Right atrium auricular region (tissue), 2 donors: ENCODE measurements at regions not wholly inside any gene's neighbourhood (a gene's known extent, or its start where the extent isn't known, plus 50 kb on each side); places are given as distances from the start of the nearest gene placed in this dataset.
"Not testable (repeated sequence)": the region's sequence is repeated elsewhere in the genome, so short reads cannot be mapped to it uniquely, and the experiment has no call there.

Experiments used
- DNase-seq: peaks from one replicate; pipeline ENCODE4 v3.0.0-alpha.2; 2019; ENCODE audit warnings: low spot score
- H3K27ac ChIP-seq, 2 donors: fragments of 200-600 bp; sonication (generic); 1 replicate in 1 of 2; 2 replicates in 1 of 2; pipeline ENCODE4 v1.5.1; 2016 to 2019
- H3K27me3 ChIP-seq, 2 donors: fragments of 200-600 bp; sonication (generic); one replicate each; pipeline versions ENCODE4 v1.5.1 to v1.6.0; 2017 to 2019
- H3K36me3 ChIP-seq: fragments of 200-600 bp; sonication (generic); one replicate; pipeline ENCODE4 v1.5.1; 2016
- H3K4me1 ChIP-seq, 2 donors: fragments of 200-600 bp; sonication (generic); one replicate each; pipeline versions ENCODE4 v1.5.1 to v1.6.0; 2017 to 2019
- H3K4me3 ChIP-seq, 2 donors: fragments of 200-600 bp; sonication (generic); 1 replicate in 1 of 2; 2 replicates in 1 of 2; pipeline ENCODE4 v1.5.1; 2017 to 2019; ENCODE audit warnings: mild to moderate bottlenecking in 1 of 2, moderate library complexity in 1 of 2
- H3K9me3 ChIP-seq, 2 donors: fragments of 200-600 bp; sonication (generic); one replicate each; pipeline ENCODE4 v1.5.1; 2019
- CTCF ChIP-seq, 2 donors: fragments of 200-600 bp; sonication (generic); IDR thresholded peaks; one replicate each; pipeline ENCODE4 v1.5.1; 2019; ENCODE audit warnings: antibody characterized with exemption in 2 of 2

DNA sequence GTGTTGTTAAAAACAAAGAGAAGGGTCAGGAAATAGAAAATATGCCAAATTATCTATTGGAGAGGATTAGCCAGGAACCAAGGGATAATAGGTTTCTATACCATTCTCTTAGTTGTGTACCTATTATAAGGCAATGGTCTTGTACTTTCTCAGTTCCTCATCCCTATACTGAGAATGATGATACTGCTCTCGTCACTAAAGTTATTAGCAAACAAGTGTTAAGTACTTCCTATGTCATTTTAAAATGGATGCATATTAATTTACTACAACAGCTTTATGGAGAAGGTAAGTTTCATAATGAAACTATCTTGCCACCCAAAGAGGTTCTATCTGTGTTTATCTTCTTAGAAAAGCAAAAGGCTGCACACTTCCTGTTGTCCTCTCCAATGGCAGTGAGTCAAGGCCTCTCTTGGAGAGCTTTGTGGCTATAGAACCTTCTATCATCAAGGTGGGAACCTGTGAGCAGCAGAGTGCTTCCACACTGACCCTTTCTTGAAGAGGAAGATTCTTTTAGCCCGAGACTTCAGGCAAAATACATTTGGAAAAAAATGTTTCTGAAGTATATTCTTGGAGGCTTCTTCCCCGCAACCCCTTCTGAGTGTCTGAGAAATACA is 460.7 kb upstream of the FANCL start:
- TF ChIP-seq CTCF (IDR thresholded peaks at IDR 0.05) = no peak
- no peak overlapping the region for H3K27ac ChIP-seq
- no peaks in the 10 kb centered on the region for H3K27me3 ChIP-seq
- no peak for DNase-seq
- no peak overlapping the region for H3K4me3 ChIP-seq
- H3K36me3 ChIP-seq = no peaks in the 10 kb centered on the region
- H3K9me3 ChIP-seq = no peaks in the 10 kb centered on the region
- H3K4me1 ChIP-seq = no peaks in the 10 kb centered on the region

GRCh38 chr2:58700591-58700990 is 459.5 kb upstream of the FANCL start:
- Histone ChIP-seq H3K4me1 (no peaks in the 10 kb centered on the region), H3K9me3 (no peaks in the 10 kb centered on the region), H3K27me3 (no peaks in the 10 kb centered on the region), H3K36me3 (no peaks in the 10 kb centered on the region), H3K4me3 (no peak overlapping the region), H3K27ac (no peak overlapping the region)
- DNase-seq = no peak
- no peak for TF ChIP-seq CTCF (IDR thresholded peaks at IDR 0.05)

GRCh38 chr2:58699411-58699810 is 458.3 kb upstream of the FANCL start:
- TF ChIP-seq CTCF (IDR thresholded peaks at IDR 0.05) = no peak
- Histone ChIP-seq H3K27ac (no peak overlapping the region), H3K4me1 (no peaks in the 10 kb centered on the region), H3K4me3 (no peak overlapping the region), H3K36me3 (no peaks in the 10 kb centered on the region), H3K27me3 (no peaks in the 10 kb centered on the region), H3K9me3 (no peaks in the 10 kb centered on the region)
- DNase-seq = no peak

GRCh38 chr2:58698620-58699019 is 457.5 kb upstream of the FANCL start:
- Histone ChIP-seq H3K27ac (no peak overlapping the region), H3K27me3 (no peaks in the 10 kb centered on the region), H3K36me3 (no peaks in the 10 kb centered on the region), H3K4me3 (no peak overlapping the region), H3K9me3 (no peaks in the 10 kb centered on the region), H3K4me1 (no peaks in the 10 kb centered on the region)
- no peak for TF ChIP-seq CTCF (IDR thresholded peaks at IDR 0.05)
- DNase-seq = no peak

GRCh38 chr2:58694114-58694513 is 453.0 kb upstream of the FANCL start:
- H3K4me3 ChIP-seq, H3K27ac ChIP-seq, H3K9me3 ChIP-seq, H3K27me3 ChIP-seq, H3K36me3 ChIP-seq, H3K4me1 ChIP-seq, DNase-seq: not testable (repeated sequence)

DNA sequence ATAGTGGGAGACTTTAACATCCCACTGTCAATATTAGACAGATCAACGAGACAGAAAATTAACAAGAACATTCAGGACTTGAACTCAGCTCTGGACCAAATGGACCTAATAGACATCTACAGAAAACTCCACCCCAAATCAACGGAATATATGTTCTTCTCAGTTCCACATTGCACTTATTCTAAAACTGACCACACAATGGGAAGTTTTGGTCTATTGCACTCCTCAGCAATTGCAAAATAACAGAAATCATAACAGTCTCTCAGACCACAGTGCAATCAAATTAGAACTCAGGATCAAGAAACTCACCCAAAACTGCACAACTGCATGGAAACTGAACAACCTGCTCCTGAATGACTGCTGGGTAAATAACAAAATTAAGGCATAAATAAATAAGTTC is 449.9 kb upstream of the FANCL start:
- not testable (repeated sequence) for H3K4me1 ChIP-seq, H3K27ac ChIP-seq, H3K4me3 ChIP-seq, H3K9me3 ChIP-seq, H3K36me3 ChIP-seq, DNase-seq, H3K27me3 ChIP-seq

- TF ChIP-seq CTCF (IDR thresholded peaks at IDR 0.05) = no peak
- Histone ChIP-seq H3K27me3 (no peaks in the 10 kb centered on the region), H3K36me3 (no peaks in the 10 kb centered on the region), H3K9me3 (peaks cover 0 to 6% of the 10 kb centered on the region in 2 donors), H3K4me3 (no peak overlapping the region), H3K27ac (no peak overlapping the region), H3K4me1 (no peaks in the 10 kb centered on the region)
- no peak for DNase-seq
Measured at GRCh38 chr2:58688813-58689212, 447.7 kb upstream of the FANCL start.
